Tibial nerve (tissue), 3 donors: ENCODE measurements at regions not wholly inside any gene's neighbourhood (a gene's known extent, or its start where the extent isn't known, plus 50 kb on each side); places are given as distances from the start of the nearest gene placed in this dataset.

Source experiments
- CTCF ChIP-seq, 5 experiments: fragments of 200-600 bp in 3 of 5; fragments of 450-650 bp in 2 of 5; sonication (generic) in 3 of 5; IDR thresholded peaks; one replicate each; pipeline ENCODE4 v1.5.1; 2016 to 2019; ENCODE audit warnings: antibody characterized with exemption in 5 of 5, mild to moderate bottlenecking in 3 of 5, moderate library complexity in 2 of 5
- POLR2A ChIP-seq, 2 donors: fragments of 450-650 bp; IDR thresholded peaks; one replicate each; pipeline ENCODE4 v1.6.1; 2017; ENCODE audit warnings: antibody characterized with exemption in 2 of 2, mild to moderate bottlenecking in 2 of 2, moderate library complexity in 2 of 2

- TF ChIP-seq CTCF (IDR thresholded peaks at IDR 0.05) (no peak), POLR2A (IDR thresholded peaks at IDR 0.05) (no peak)
Observed at GRCh38 chr4:134260126-134260525, 58.5 kb upstream of the PABPC4L start.
